ENCODE measurements at regions not wholly inside any gene's neighbourhood (a gene's known extent, or its start where the extent isn't known, plus 50 kb on each side); places are given as distances from the start of the nearest gene placed in this dataset.
"Not testable (repeated sequence)": the region's sequence is repeated elsewhere in the genome, so short reads cannot be mapped to it uniquely, and the experiment has no call there.

GRCh38 chr5:28862137-28862859 lies 1823.9 kb upstream of the CDH9 start:
- no peak for DNase-seq

DNA sequence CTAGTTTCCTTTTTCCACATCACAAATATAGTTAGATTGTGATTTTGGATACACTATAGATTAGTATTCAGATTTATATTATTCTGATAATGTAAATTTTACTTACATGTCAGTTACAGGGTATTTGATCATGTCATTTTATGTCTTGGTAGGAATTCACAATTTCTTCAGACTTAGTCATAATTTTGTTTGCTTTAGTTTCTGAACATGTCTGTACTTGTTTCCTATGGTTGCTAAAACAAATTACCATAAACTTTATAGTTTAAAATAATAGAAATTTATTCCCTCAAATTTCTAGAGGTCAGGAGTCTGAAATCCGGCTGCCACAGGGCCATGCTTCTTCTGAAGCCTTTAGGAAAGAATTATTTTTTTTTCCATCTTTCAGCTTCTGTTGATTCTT lies 1817.2 kb upstream of the CDH9 start:
- no peak for DNase-seq

DNA sequence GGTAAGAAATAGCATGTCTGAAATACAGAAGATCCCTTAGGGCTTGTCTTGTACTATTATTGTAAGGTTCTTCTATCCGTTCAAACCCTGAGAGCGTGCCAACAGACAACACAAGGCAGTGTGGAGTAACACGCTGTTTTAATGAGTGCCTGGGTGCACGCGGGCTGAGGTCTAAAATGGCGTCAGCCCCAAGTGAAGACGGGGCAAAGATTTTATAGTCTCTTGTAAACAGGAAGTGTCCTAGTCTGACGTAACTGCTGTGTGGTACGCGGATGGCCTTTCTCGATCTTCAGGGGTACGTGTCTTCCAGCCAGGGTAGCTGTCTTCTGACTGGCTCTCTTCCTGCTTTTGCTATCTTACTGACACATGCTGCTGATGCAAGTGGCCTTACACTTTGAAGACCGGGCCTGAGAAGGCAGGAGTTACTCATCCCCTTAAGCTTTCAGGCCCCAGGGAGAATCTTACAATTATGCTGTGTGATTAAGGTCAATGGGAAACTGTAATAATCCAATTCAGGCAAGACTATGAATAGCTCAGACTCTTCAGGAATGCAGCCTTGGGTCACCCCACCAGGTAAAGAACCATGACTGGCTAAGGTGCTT lies 1812.0 kb upstream of the CDH9 start:
- no peak for DNase-seq

DNA sequence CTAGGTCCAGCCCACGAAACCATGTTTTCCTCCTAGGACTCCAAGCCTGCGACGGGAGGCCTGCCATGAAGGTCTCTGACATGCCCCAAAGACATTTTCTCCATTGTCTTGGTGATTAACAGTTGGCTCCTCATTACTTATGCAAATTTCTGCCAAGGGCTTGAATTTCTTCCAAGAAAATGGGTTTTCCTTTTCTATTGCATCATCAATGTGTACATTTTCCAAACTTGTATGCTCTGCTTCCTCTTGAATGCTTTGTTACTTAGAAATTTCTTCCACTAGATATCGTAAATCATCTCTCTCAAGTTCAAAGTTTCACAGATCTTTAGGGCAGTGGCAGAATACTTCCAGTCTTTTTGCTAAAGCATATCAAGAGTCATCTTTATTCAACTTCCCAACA lies 1792.7 kb upstream of the CDH9 start:
- DNase-seq: no peak

- no peak for DNase-seq
Observed at GRCh38 chr5:28823231-28823630, 1784.8 kb upstream of the CDH9 start.

DNA sequence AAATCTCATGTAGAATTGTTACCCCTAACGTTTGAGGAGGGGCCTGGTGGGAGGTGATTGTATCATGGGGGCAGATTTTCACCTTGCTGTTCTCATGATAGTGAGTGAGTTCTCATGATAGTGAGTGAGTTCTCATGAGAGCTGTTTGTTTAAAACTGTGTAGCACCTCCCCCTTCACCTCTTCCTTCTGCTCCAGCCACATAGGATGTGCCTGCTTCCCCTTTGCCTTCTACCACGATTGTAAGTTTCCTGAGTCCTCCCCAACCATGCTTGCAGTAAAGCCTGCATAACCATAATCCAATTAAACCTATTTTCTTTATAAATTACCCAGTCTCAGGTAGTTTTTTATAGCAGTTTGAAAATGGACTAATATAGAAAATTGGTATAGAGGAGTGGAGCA lies 1783.7 kb upstream of the CDH9 start:
- no peak for DNase-seq

- DNase-seq: no peak
Observed at GRCh38 chr5:28810751-28811136, 1772.4 kb upstream of the CDH9 start.

- no peak for DNase-seq
Observed at GRCh38 chr5:28809811-28810750, 1771.7 kb upstream of the CDH9 start.

DNA sequence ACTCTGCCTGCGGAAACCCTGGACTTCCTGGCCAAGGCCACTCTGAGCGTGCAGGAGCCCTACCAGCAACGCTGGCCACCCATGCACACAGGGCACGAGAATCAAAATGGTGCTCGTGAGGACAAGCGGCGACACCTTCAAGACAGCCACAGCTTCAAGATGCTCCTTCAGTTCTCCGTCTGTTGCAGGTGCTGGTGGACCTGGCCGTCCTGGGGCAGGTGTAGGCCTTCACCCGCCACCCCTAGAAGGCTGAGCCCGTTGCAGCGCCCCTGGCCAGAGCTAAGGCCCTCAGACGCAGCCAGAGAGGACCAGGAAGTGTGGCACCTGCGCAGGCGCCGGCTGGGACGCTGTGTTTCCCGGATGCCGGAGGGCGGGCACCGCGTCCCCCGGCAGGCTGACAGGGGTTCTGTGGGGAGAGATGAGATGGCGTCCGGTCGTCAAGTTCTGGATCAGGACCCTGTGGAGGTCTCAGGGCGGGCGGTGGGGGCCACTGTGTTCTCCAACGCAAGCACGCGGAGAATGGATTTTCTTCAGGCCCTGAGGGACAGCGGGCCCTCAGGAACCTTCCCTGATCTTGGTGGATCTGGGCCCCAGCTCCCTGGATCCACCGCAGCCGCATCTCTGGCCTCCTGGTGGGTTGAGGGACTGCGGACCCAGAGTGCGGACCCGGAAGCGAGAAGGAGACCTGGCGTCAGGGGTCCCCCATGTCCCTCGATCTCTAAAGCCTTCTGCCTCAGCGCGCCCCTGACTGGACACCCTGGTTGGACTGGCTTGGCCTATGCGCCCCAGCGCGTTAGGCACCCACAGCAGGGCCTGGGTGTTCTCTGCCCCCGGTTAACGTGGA lies 1770.8 kb upstream of the CDH9 start:
- DNase-seq: no peak

DNA sequence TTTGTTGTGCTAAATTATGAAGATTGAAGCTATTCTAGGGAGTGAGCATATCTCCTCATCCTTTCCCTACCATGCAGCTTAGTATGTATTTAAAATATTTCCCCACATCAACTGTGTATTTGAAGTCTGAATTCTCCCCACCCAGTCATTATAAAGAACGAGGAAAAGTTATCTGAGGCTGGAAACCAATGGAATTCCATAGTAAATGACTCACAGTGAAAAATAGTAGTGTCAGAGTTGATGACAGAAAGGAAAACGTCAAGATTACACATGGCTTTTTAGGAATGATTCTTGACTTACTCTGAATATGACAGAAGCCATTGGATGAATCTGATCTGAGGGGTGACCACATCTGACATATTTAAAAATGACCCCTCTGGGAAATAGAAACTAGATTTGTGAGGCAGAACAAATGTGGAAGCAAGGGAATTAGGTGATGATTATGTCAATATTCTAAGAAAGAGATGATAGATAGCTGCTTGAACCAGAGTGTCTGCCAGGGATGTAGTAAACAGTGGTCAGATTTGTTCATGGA lies 1768.9 kb upstream of the CDH9 start:
- no peak for DNase-seq

GRCh38 chr5:28799035-28799434 lies 1760.6 kb upstream of the CDH9 start:
- DNase-seq: not testable (repeated sequence)

GRCh38 chr5:28788954-28789353 lies 1750.6 kb upstream of the CDH9 start:
- DNase-seq: no peak

GRCh38 chr5:28780083-28780692 lies 1741.8 kb upstream of the CDH9 start:
- no peak for DNase-seq

- DNase-seq: no peak
Observed at GRCh38 chr5:28779161-28779754, 1740.9 kb upstream of the CDH9 start.

DNA sequence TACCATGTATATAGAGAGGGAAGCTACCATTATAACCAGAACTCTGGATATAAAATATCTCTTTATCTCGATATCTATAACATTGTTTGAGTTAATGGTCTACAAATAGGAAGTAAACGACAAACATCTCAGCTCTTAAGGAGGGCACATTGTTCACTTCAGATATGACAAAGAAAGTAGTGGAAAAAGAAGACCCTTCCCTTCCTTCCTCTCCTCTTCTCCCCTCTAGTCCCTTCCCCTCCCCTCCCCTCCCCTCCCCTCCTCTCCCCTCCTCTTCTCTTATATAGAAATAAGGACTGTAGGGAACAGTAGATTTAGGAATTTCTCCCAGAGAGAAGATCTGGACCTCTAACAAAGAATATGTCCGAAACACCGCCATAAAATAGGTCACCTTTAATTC lies 1731.9 kb upstream of the CDH9 start:
- no peak for DNase-seq

GRCh38 chr5:28766565-28767158 lies 1728.3 kb upstream of the CDH9 start:
- peak; percentile 7 for DNase-seq

DNA sequence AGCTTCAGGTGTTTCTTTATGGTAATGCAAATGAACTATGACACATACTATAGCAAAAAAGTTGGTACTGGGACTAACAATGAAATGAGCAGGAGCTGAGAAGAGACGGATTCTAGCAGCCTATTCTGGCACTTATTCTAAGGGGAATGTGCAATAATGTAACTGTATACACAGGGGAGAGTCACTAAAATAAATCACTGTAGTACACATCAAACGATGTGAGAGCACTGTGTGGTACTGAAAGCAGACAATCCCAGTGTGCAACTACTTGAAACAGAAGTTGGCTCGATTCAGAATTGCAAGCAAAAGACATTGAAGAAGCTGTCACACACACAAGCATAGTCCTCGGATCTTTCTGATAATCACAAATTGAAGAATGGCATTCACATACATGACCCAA lies 1713.0 kb upstream of the CDH9 start:
- DNase-seq: no peak

GRCh38 chr5:28750251-28750650 lies 1711.9 kb upstream of the CDH9 start:
- DNase-seq: no peak

DNA sequence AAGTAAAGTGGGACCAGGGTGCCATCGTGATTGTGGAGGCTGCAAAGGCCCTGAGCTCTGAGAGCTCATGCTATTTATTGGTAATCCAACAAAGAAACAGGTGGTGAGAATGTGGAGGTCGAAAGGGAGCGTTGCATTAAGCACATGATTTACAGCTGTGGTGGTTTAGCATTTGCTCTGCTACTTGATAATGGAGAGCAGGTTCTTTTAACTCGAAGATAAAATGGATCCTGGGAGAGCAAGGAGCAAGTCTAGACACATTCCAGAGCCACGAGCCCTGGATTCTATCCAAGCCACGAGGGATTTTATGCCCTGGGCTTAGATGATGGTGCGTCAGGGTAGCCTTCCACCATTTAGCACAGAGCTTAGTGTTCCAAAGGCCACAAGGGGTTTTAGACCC lies 1710.1 kb upstream of the CDH9 start:
- no peak for DNase-seq

- no peak for DNase-seq
Observed at GRCh38 chr5:28743716-28744110, 1705.3 kb upstream of the CDH9 start.

All from dermis blood vessel endothelial cell (primary cell).